HepG2 (cell line): ENCODE measurements at regions not wholly inside any gene's neighbourhood (a gene's known extent, or its start where the extent isn't known, plus 50 kb on each side); places are given as distances from the start of the nearest gene placed in this dataset.
A peak's percentile ranks its signal among the peaks of the same experiment; 100 is the strongest.

Source experiments
- BCLAF1 ChIP-seq: fragments of 450-650 bp; IDR thresholded peaks from 2 replicates; pipeline ENCODE4 v1.6.1; 2017; ENCODE audit warnings: mild to moderate bottlenecking
- HCFC1 ChIP-seq: fragments of 150-350 bp; IDR thresholded peaks from 2 replicates; pipeline ENCODE4 v1.6.1; 2014; ENCODE audit warnings: low read depth, low read length
- HNF4G ChIP-seq, 2 experiments: sonication (generic) in 1 of 2; formaldehyde crosslinking in 1 of 2; IDR thresholded peaks; 2 replicates each; pipeline versions ENCODE4 v1.4.0 to v1.6.1; 2011 to 2020; ENCODE audit warnings: borderline replicate concordance in 2 of 2, low read depth in 2 of 2, mild to moderate bottlenecking in 2 of 2, low read length in 1 of 2, missing genetic modification reagents in 1 of 2, moderate library complexity in 1 of 2
- LCORL ChIP-seq, 2 experiments: fragments of 450-650 bp in 1 of 2; sonication (generic) in 1 of 2; formaldehyde crosslinking in 1 of 2; IDR thresholded peaks; 2 replicates each; pipeline versions ENCODE4 v1.5.0 to v1.6.1; 2017 to 2020; ENCODE audit warnings: antibody characterized with exemption in 1 of 2, missing genetic modification reagents in 1 of 2
- MTF1 ChIP-seq: sonication (generic); formaldehyde crosslinking; IDR thresholded peaks from 2 replicates; pipeline ENCODE4 v1.5.0; 2020; ENCODE audit warnings: missing genetic modification reagents
- PHF5A ChIP-seq: IDR thresholded peaks from one replicate; pipeline ENCODE4 v1.6.1; 2018; ENCODE audit warnings: low read depth, missing genetic modification reagents; ENCODE audit not compliant: unreplicated experiment
- REXO4 ChIP-seq: sonication (generic); formaldehyde crosslinking; IDR thresholded peaks from 2 replicates; pipeline ENCODE4 v1.8.0; 2022; ENCODE audit warnings: missing genetic modification reagents, mild to moderate bottlenecking, borderline replicate concordance
- TCF12 ChIP-seq, 2 experiments: fragments of 450-650 bp in 1 of 2; sonication (generic) in 1 of 2; formaldehyde crosslinking in 1 of 2; IDR thresholded peaks; 2 replicates each; pipeline versions ENCODE4 v1.6.1 to v1.8.0; 2017 to 2022; ENCODE audit warnings: antibody characterized with exemption in 1 of 2, mild to moderate bottlenecking in 1 of 2, missing genetic modification reagents in 1 of 2, moderate library complexity in 1 of 2
- ZBTB8A ChIP-seq: sonication (generic); formaldehyde crosslinking; IDR thresholded peaks from 2 replicates; pipeline ENCODE4 v1.4.0; 2020; ENCODE audit warnings: mild to moderate bottlenecking, low read depth, missing genetic modification reagents, borderline replicate concordance
- ZNF142 ChIP-seq: sonication (generic); formaldehyde crosslinking; IDR thresholded peaks from 2 replicates; pipeline ENCODE4 v1.4.0; 2020; ENCODE audit warnings: missing genetic modification reagents
- ZNF574 ChIP-seq: sonication (generic); formaldehyde crosslinking; IDR thresholded peaks from 2 replicates; pipeline ENCODE4 v1.4.0; 2020; ENCODE audit warnings: missing genetic modification reagents
- ZNF710 ChIP-seq: sonication (generic); formaldehyde crosslinking; IDR thresholded peaks from 2 replicates; pipeline ENCODE4 v1.5.0; 2020; ENCODE audit warnings: mild to moderate bottlenecking, missing genetic modification reagents, borderline replicate concordance

- TF ChIP-seq LCORL (IDR thresholded peaks at IDR 0.05) (no peak), LCORL (CRISPR knock-in tag; IDR thresholded peaks at IDR 0.05) (no peak), BCLAF1 (no peak), PHF5A (CRISPR knock-in tag) (no peak), ZNF574 (0 out of 2 replicates have a peak, but pooled peaks have one; percentile 14), TCF12 (IDR thresholded peaks at IDR 0.05) (no peak), TCF12 (CRISPR knock-in tag; IDR thresholded peaks at IDR 0.05) (no peak), MTF1 (CRISPR knock-in tag) (no peak), ZBTB8A (no peak), HNF4G (IDR thresholded peaks at IDR 0.05; ENCODE audit: borderline replicate concordance, low read depth, low read length) (no peak), HNF4G (CRISPR knock-in tag; IDR thresholded peaks at IDR 0.05; ENCODE audit: borderline replicate concordance, low read depth) (no peak; the same call in 1 of the 2 replicates), ZNF710 (no peak), ZNF142 (CRISPR knock-in tag) (no peak), REXO4 (CRISPR knock-in tag) (no peak), HCFC1 (no peak)
Measured at GRCh38 chr2:16608661-16609643, 56.7 kb downstream of the CYRIA start (continued).
